ENCODE measurements at regions not wholly inside any gene's neighbourhood (a gene's known extent, or its start where the extent isn't known, plus 50 kb on each side); places are given as distances from the start of the nearest gene placed in this dataset.

GRCh38 chr20:19027971-19028370 lies 184.5 kb upstream of the SLC24A3 start:
- ChIA-PET POLR2A (no interaction called here), CTCF (ENCODE audit: low intra/inter-chr PET ratio) (no interaction called here)
- 0% methylated on average over 6 of the region's 9 CpGs for WGBS (ENCODE audit: insufficient coverage, low coverage, missing lambda C conversion rate)
- TF ChIP-seq ATF2 (CRISPR knock-in tag; IDR thresholded peaks at IDR 0.05) (no peak), ZNF449 (CRISPR knock-in tag; IDR thresholded peaks at IDR 0.05) (no peak), CBX2 (IDR thresholded peaks at IDR 0.05; ENCODE audit: insufficient read depth, low read length, poor library complexity, severe bottlenecking) (no peak), ATF3 (IDR thresholded peaks at IDR 0.05) (no peak), ATF3 (CRISPR knock-in tag; conservative IDR thresholded peaks at IDR 0.05) (no peak), ZNF696 (CRISPR knock-in tag; conservative IDR thresholded peaks at IDR 0.05) (no peak), ILF3 (IDR thresholded peaks at IDR 0.05; ENCODE audit: borderline replicate concordance) (no peak), IRF2 (CRISPR knock-in tag; IDR thresholded peaks at IDR 0.05) (no peak), SMAD2 (IDR thresholded peaks at IDR 0.05; ENCODE audit: low read depth, low read length) (no peak), ZNF24 (IDR thresholded peaks at IDR 0.05) (no peak), TARDBP (IDR thresholded peaks at IDR 0.05) (no peak), ZNF184 (CRISPR knock-in tag; IDR thresholded peaks at IDR 0.05) (no peak), PTBP1 (IDR thresholded peaks at IDR 0.05; ENCODE audit: low read depth, low read length) (no peak), HDAC8 (tag; IDR thresholded peaks at IDR 0.05) (no peak), SMARCA4 (IDR thresholded peaks at IDR 0.05) (no peak), PRDM10 (IDR thresholded peaks at IDR 0.05; ENCODE audit: partially characterized antibody) (no peak), IRF9 (tag; IDR thresholded peaks at IDR 0.05) (no peak)

More at GRCh38 chr20:19027971-19028370, 184.5 kb upstream of the SLC24A3 start:
- intact Hi-C loops (cut with micrococcal nuclease): no loop called here
- Histone ChIP-seq H3K36me3 (ENCODE audit: control insufficient read depth, insufficient read depth, low read length) (no peaks in the 10 kb centered on the region), H2AFZ (ENCODE audit: low read depth, low read length) (no peak overlapping the region), H3K4me2 (ENCODE audit: insufficient read depth, low read length) (no peak overlapping the region), H4K20me1 (replicated peaks; ENCODE audit: control insufficient read depth, insufficient read depth, low read length) (no peaks in the 10 kb centered on the region), H3K9me3 (replicated peaks; ENCODE audit: control insufficient read depth, insufficient read depth, low read depth, low read length) (no peaks in the 10 kb centered on the region), H3K27me3 (ENCODE audit: control insufficient read depth in 2 of 2, insufficient read depth in 2 of 2, low read length in 2 of 2) (no peaks in the 10 kb centered on the region), H3K9ac (ENCODE audit: insufficient read depth in 1 of 2, low read depth in 2 of 2, low read length in 2 of 2) (no peak overlapping the region), H3K79me2 (ENCODE audit: control insufficient read depth, insufficient read depth, low read length) (no peaks in the 10 kb centered on the region), H3K4me1 (replicated peaks in 1 of 2; ENCODE audit: control insufficient read depth in 2 of 2, insufficient read depth in 2 of 2, low read length in 2 of 2) (no peaks in the 10 kb centered on the region), H3K27ac (ENCODE audit: extremely low read depth, low read depth, low read length) (no peak overlapping the region), H3K4me3 (no peak overlapping the region), H3K9me1 (ENCODE audit: control insufficient read depth, insufficient read depth, low read length) (no peaks in the 10 kb centered on the region)
- no peak for ATAC-seq
- DNase-seq (ENCODE audit: extremely low read depth in 1 of 4, low spot score in 3 of 4): no peak
- no TSS peak for BruUV-seq (replicated peaks)
- FAIRE-seq: no peak
- in situ Hi-C loops (cut with MboI): no loop called here
